Stimulated activated CD4-positive, alpha-beta T cell treated with anti-CD3 and anti-CD28 coated beads, TNF-alpha, amount 100 ng/mL, for 24 hours (primary cell): ENCODE measurements at regions not wholly inside any gene's neighbourhood (a gene's known extent, or its start where the extent isn't known, plus 50 kb on each side); places are given as distances from the start of the nearest gene placed in this dataset.
A peak's percentile ranks its signal among the peaks of the same experiment; 100 is the strongest.

Experiments
- DNase-seq, 3 experiments: peaks; one replicate each; pipeline ENCODE4 v3.0.0-alpha.2; 2020; ENCODE audit warnings: low read depth in 3 of 3

GRCh38 chr17:77769215-77769614 lies 189.3 kb upstream of the TNRC6C start:
- DNase-seq, result no peak

DNA sequence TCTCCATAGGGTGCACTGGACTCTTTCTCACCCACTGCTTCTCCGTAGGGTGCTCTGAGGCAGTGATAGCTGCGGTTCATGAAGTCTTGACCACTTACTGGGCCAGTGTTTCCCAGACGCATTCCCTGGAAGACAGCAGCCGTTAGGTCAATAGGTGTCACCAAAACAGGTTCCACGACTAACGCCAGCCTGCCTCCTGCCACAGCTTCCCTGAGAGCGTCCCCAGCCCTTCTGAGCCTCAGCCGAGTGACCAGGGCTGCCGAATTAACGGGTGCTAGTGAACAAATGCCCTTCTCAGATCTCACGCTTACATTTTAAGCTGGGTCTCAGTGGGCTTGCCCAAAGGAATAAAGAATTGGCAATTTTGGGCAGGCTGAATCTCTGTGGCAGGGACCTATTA lies 188.7 kb upstream of the TNRC6C start:
- no peak for DNase-seq

DNA sequence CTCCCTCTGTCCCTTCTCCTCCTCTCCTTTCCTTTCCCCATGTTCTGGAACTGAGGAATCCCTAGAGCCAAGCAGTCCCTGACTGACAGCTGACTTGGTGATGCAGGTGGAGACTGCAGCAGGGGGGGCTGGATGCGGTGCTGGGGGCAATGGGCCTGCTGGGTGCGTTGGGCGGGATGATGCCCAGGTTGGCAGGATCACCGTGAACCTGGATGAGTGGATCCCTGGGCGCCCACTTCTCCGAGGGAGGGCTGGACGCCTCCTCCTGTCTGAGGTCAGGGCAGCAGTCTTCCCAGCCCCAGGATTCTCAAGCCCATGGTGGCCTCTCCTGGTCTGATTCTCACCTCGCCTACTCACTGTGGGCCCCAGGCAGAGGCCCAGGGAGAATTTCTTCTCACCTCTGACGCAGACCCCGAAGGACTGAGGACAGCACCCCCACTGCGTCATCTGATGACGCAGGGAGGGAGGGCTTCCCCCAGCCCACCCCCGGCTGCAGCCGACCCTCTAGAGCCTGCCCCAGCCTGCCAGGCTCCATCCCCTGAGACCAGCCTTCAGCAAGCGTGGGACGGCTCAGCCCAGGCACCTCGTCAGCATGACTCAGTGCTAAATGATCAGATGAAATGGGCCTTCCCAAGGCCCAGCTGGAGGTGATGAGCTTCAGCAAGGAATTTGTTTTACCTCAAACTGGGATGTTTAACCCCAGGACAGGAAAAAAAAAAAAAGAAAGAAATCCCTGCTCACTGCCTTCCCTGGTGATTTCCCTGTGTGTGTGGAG lies 188.0 kb upstream of the TNRC6C start:
- DNase-seq, result no peak

GRCh38 chr17:77771145-77771544 lies 187.4 kb upstream of the TNRC6C start:
- DNase-seq, result no peak

GRCh38 chr17:77771587-77771986 lies 186.9 kb upstream of the TNRC6C start:
- DNase-seq, result no peak

GRCh38 chr17:77771998-77772397 lies 186.5 kb upstream of the TNRC6C start:
- DNase-seq, result no peak

GRCh38 chr17:77772461-77772897 lies 186.0 kb upstream of the TNRC6C start:
- DNase-seq, result peak; percentile 38 to 61 (median 39)

- no peak for DNase-seq
Observed at GRCh38 chr17:77772899-77773358, 185.6 kb upstream of the TNRC6C start.

DNA sequence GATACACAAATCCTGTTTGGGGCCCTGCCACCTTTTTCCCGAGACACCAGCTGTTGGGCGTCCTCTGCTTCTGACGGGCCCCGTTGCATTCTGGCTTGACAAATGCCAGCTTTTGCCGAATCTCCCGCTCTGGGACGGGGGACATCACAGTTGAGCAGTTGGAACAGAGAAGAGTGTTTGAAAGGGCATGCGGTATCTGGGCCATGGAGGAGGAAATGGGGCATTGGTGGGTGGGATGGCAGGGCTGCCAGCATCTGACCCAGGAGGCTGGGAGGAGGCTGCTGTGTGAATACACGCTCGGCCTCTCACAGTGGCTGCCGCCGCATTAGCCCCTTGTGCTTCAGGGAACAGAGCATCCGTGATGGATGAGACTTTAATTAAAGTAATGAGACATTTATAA lies 184.3 kb upstream of the TNRC6C start:
- no peak for DNase-seq

GRCh38 chr17:77778636-77779489 lies 179.6 kb upstream of the TNRC6C start:
- DNase-seq, result no peak

DNA sequence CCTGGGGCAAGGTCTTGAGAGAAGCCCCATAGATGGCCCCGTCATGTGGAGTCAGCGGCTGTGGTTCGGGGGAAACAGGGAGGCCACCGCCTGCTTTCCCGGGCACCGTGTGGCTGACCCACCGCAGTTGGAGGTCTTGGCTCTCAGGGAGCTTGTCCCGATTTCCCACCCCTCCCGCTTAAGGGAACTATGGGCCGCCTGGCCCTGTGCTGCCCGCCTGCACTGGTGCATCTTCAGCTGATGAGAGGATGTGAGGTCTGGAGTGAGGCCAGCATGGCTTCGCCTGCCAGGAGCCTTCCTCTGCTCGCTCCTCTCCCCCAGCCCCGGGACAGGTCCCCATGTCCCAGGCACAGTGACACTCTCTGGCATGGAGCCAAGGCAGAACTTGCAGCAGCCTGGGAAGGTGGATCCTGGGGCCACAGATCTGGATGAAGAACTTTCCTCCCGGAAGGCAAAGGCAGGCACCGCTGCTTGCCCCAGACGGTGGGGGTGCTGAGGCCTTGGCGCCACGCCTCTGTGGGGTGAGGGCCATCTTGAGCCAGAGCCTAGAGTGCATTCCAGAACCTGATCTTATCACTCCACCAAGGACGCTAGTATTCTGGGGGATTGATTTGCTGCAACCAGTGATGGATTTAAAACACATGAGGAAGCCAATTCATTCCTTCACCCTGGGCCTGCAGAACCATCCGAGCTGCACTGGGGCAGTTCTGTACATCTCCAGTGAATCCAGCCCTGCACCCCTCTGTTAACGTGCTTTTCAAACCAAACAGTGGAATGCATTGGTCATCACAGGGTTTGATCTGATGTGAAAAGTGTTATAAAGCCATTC lies 178.6 kb upstream of the TNRC6C start:
- no peak for DNase-seq

DNA sequence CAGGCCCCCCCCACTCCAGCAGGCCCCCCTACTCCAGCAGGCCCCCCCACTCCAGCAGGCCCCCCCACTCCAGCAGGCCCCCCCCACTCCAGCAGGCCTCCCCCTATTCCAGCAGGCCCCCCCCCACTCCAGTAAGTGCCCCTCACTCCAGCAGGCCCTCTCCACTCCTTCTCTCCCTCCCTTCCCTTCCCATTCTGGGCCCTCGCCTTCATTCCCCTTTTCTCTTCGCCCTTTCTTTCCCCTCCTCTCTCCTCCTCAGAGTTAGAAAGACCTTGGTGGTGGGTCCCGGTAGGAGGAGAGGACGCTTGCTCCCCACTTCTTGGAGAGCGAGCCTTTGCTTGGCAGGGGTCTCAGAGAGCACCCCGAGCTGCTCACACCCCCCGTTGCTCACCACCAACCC lies 177.0 kb upstream of the TNRC6C start:
- no peak for DNase-seq

DNA sequence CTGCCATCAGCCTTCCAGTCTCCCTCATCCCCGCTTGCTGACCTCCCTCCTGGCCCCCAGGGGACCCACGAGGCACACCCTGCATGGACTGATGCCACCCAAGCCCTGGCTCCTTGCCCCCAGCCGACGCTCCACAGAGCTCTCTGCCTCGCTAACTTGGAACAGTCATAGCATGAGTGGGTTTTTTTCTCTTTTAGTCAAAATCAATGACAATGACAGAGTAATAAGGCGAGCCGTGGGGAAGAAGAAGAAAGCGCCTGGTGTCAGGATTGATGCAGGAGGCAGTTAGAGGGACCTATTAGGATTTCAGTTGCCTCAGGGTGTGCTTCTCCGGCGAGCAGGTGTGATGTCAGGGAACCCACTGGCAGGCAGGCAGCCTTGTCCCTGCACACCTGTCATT lies 176.3 kb upstream of the TNRC6C start:
- DNase-seq, result no peak

DNA sequence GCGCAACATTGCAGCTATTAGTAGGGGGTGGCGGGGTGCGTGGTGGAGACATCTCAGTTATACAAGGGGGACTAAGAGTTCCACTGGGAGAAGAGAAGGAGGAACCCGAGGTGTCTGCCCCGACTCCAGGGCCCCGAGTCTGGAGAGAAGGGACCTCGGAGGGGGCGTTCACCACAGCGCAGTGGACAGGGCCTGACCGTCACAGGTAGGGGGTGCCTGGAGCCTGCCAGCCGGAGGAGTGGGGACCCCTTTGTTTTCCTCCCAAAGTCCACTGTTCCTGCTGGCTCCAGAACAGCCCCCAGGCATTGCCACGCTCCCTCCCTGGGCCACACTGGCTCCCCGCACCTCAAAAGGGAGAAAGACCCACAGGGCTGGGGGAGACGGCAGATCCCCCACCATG lies 175.9 kb upstream of the TNRC6C start:
- DNase-seq, result no peak

- DNase-seq, result peak; percentile 6 to 43 (median 29)
Observed at GRCh38 chr17:77783991-77784820, 174.3 kb upstream of the TNRC6C start.

DNA sequence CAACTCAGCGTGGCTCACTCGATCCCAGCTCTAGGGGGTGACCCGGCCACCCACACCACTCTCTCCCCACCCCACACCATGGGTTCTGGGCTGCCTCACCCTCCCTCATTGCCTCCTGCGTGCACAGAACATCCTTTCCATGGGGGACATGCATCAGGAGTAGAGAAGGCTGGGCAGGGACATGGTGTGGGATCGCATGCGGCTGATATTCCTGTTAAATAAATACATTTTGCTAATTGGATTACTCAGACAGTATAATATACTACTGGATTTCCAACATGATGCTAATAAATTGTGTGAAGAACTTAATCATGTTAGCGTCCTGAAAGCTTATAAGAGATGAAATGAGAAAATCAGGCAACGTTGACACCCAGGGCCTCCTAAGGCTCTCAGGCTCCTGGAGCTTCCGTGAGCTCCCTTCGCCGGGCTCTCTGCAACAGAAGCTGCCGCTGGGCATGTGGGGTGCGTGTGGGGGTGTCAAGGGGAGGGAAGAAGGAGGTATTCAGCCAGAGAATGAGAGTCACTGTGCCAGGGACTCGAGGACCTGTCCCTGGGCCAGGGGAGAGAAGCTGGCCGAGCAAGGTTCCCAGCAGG lies 173.1 kb upstream of the TNRC6C start:
- no peak for DNase-seq

DNA sequence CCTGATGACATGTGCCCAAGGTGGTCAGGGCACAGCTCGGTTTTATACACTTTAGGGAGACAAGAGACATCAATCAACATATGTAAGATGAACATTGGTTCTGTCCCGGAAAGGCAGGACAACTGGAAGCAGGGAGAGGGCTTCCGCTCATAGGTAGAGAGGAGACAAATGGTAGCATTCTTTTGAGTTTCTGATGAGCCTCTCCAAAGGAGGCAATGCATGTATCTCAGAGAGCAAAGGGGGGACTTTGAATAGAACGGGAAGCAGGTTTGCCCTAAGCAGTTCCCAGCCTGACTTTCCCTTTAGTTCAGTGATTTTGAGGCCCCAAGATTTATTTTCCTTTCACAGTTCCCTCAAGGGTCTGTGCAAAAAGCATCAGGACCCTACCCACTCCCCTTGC lies 172.4 kb upstream of the TNRC6C start:
- no peak for DNase-seq

DNA sequence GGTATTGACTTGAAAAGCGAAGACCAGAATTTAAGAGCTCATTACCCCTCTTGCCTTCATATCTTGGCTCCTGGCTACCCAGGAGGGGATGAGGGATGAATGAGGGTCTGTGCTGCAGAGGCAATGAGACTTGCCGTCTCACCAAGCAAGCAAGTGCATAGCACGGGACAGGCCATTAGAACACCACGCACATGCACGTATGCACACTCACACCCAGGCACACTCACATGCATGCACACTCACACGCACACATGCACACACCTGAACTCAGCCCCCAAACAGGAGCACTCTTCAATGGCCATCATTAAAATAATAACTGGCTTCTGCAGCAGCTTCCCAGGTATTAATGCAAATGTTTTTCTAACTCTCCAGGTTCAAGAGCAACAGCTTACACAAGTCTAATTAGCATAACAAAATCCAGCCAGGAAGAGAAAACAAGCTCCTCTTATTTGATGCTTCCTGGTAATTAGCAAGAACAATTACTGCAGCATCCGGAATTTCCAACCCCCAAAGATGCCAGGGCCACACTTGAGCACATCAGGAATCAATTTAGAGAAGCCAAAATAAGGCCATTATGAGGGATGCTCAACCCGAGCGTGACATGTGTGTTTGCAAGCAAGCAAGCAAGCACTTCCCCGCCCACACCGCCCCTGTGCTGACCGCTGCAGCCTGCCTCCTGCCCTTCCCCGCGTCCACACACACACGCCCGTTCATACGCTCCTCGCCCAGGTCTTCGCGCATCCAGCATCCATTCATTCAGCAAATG lies 171.6 kb upstream of the TNRC6C start:
- DNase-seq, result no peak

GRCh38 chr17:77790143-77790829 lies 168.2 kb upstream of the TNRC6C start:
- DNase-seq, result no peak
